BLaER1 treated with 17β-estradiol and CSF1 and Interleukin-3, amounts not matched to agents 10 nM and 100 nM (cell line): ENCODE measurements at regions not wholly inside any gene's neighbourhood (a gene's known extent, or its start where the extent isn't known, plus 50 kb on each side); places are given as distances from the start of the nearest gene placed in this dataset.

Experiments used
- H3K27ac ChIP-seq, 11 experiments: shearing (Covaris generic); formaldehyde crosslinking; 2 replicates each; pipeline ENCODE4 v1.8.1; 2022
- H3K27me3 ChIP-seq, 11 experiments: shearing (Covaris generic); formaldehyde crosslinking; 2 replicates each; pipeline ENCODE4 v1.8.1; 2022
- H3K36me3 ChIP-seq, 11 experiments: shearing (Covaris generic); formaldehyde crosslinking; 2 replicates each; pipeline ENCODE4 v1.8.1; 2022
- H3K4me1 ChIP-seq, 10 experiments: shearing (Covaris generic); formaldehyde crosslinking; 2 replicates each; pipeline ENCODE4 v1.8.1; 2022
- H3K4me2 ChIP-seq, 11 experiments: shearing (Covaris generic); formaldehyde crosslinking; 2 replicates each; pipeline ENCODE4 v1.8.1; 2022
- H3K4me3 ChIP-seq, 10 experiments: shearing (Covaris generic); formaldehyde crosslinking; 2 replicates each; pipeline ENCODE4 v1.8.1; 2022
- H3K9ac ChIP-seq, 11 experiments: shearing (Covaris generic); formaldehyde crosslinking; 2 replicates each; pipeline ENCODE4 v1.8.1; 2022
- H3K9me3 ChIP-seq, 11 experiments: shearing (Covaris generic); formaldehyde crosslinking; replicated peaks in 1 of 11; 2 replicates each; pipeline ENCODE4 v1.8.1; 2022
- H4K20me1 ChIP-seq, 11 experiments: shearing (Covaris generic); formaldehyde crosslinking; 2 replicates each; pipeline ENCODE4 v1.8.1; 2022
- Cebpa-rat ChIP-seq, 11 experiments: shearing (Covaris generic); IDR thresholded peaks; 2 replicates each; pipeline ENCODE4 v1.8.1; 2022

DNA sequence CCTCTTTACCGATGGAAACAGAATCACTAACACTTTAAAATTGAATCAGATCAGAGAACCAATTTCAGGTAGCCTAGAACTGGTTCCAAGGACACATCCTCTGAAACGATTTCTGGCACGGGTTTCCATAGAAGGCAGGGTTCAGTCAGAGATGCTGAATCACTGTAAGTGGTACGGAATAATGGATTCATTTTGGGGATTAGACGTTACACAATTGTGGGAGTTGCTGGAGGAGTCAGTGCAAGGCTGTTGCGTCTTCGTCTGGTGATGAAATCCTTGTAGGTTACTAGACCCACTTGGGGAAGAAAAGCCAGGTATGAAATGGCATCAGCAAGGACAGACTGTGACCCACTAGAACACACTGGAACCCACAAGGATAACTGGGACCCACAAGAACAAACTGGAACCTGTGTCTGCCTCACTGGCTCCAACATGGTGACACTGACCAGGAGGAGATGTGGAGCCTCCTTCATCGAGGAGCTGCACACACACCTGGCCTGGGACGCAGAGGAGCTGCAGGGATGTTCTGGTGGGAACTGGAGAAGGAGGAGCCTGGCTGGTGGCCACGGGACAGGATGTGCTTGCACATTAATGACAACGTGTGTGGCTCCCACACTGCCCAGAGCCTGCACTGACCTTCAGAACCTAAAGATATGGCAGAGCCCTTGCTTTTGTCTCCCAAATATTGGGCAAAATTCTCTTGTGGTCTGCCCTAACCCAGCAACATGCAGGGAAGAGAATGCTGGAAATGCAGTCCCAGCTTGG is 105.1 kb downstream of the TRAPPC11 start:
- H3K4me2 ChIP-seq = no peak overlapping the region
- no peak overlapping the region for H3K9ac ChIP-seq
- H4K20me1 ChIP-seq = no peaks in the 10 kb centered on the region
- no peaks in the 10 kb centered on the region for H3K36me3 ChIP-seq
- H3K27ac ChIP-seq = no peak overlapping the region
- TF ChIP-seq Cebpa-rat (IDR thresholded peaks at IDR 0.05) = no peak
- no peak overlapping the region for H3K4me3 ChIP-seq
- H3K9me3 ChIP-seq = no peaks in the 10 kb centered on the region
- no peaks in the 10 kb centered on the region for H3K27me3 ChIP-seq
- H3K4me1 ChIP-seq = peaks cover 0 to 15% (median 11%) of the 10 kb centered on the region in 10 experiments; a peak in 13 of 20 replicates

DNA sequence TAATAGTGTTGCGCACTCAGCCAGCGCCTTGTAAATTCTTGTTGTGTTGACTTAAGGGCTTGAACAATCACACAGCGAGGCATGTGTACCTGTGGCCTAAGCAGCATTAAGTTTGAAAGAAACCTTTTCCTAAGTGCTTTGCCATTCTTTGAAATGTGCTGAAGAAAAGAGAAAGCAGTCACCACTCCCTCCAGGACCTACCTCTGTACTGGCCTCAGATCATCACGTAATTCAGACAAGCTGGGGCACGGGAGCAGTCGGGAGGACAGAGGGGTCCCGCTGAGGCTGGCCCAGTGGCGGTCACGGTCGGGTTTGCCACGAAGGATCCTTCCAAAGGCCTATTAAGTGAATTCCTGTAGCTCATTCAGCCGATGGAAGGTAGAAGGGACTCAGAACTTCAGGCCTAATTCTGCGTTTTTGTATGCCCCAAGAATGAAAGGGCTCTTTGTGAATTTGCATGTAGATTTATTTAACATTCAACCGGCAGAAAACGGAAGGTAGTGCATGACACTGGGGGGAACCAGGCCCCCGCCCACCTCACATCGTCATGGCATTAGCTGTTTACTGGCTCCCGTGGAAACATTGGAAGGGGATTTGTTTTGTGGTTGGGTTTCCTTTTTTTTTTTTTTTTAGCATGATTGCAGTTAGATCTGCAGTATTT is 106.3 kb downstream of the TRAPPC11 start:
- no peak overlapping the region for H3K9ac ChIP-seq
- H3K9me3 ChIP-seq = no peaks in the 10 kb centered on the region
- no peak for TF ChIP-seq Cebpa-rat (IDR thresholded peaks at IDR 0.05)

GRCh38 chr4:183766140-183766539 is 107.0 kb downstream of the TRAPPC11 start:
- H3K4me2 ChIP-seq = peak overlapping the region in 7 of 11 experiments; percentile 6 to 68 (median 53); a peak in 12 of 22 replicates
- H4K20me1 ChIP-seq = no peaks in the 10 kb centered on the region
- H3K27me3 ChIP-seq = no peaks in the 10 kb centered on the region
- no peaks in the 10 kb centered on the region for H3K9me3 ChIP-seq
- peaks cover 0 to 19% (median 11%) of the 10 kb centered on the region in 10 experiments; a peak in 13 of 20 replicates for H3K4me1 ChIP-seq
- H3K36me3 ChIP-seq = no peaks in the 10 kb centered on the region
- no peak overlapping the region for H3K4me3 ChIP-seq
- no peak overlapping the region for H3K9ac ChIP-seq
- peak overlapping the region in 2 of 11 experiments; percentile 6 to 17; a peak in 3 of 22 replicates for H3K27ac ChIP-seq
- no peak for TF ChIP-seq Cebpa-rat (IDR thresholded peaks at IDR 0.05)

More for the DNA sequence above, 106.3 kb downstream of the TRAPPC11 start:
- H3K4me2 ChIP-seq = peak overlapping the region in 7 of 11 experiments; percentile 6 to 68 (median 53); a peak in 10 of 22 replicates
- H3K27ac ChIP-seq = no peak overlapping the region; a peak in 1 of 22 replicates
- H3K27me3 ChIP-seq = no peaks in the 10 kb centered on the region
- no peaks in the 10 kb centered on the region for H3K36me3 ChIP-seq
- H3K4me1 ChIP-seq = peaks cover 0 to 15% (median 11%) of the 10 kb centered on the region in 10 experiments; a peak in 13 of 20 replicates
- no peaks in the 10 kb centered on the region for H4K20me1 ChIP-seq
- H3K4me3 ChIP-seq = no peak overlapping the region

- TF ChIP-seq Cebpa-rat (IDR thresholded peaks at IDR 0.05) = no peak
- Histone ChIP-seq H3K9me3 (peaks cover 0 to 10% (median 4%) of the 10 kb centered on the region in 11 experiments; a peak in 6 of 22 replicates), H3K4me2 (no peak overlapping the region; a peak in 1 of 22 replicates), H3K4me1 (peaks cover 0 to 12% (median 6%) of the 10 kb centered on the region in 10 experiments; a peak in 13 of 20 replicates), H3K4me3 (no peak overlapping the region), H3K27ac (no peak overlapping the region), H4K20me1 (no peaks in the 10 kb centered on the region), H3K27me3 (no peaks in the 10 kb centered on the region), H3K36me3 (no peaks in the 10 kb centered on the region), H3K9ac (no peak overlapping the region)
These were observed 111.8 kb downstream of the TRAPPC11 start for GRCh38 chr4:183770906-183771305.

DNA sequence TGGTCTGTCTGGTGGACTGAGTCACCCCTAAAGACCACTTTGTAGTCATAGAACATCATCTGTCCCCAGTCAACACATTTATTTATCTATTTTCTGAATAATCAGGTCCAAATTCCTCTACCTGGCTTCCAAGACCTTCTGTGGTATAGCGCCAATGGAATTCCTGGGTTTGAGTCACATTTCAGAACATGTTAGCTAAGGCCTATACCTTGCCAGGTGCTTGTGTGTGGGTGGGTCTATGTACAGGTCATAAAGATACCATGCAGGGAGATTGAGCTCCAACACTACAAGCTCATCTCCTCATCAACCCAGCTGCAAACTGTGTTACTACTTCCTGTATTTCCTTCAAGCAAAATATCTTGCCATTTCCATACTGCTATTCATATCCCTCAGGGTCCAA is 113.3 kb downstream of the TRAPPC11 start:
- TF ChIP-seq Cebpa-rat (IDR thresholded peaks at IDR 0.05) = no peak
- Histone ChIP-seq H3K27me3 (no peaks in the 10 kb centered on the region), H3K4me1 (peaks cover 0 to 6% (median 0%) of the 10 kb centered on the region in 10 experiments; a peak in 1 of 20 replicates), H4K20me1 (no peaks in the 10 kb centered on the region), H3K4me2 (no peak overlapping the region), H3K9ac (no peak overlapping the region), H3K27ac (no peak overlapping the region), H3K4me3 (no peak overlapping the region), H3K9me3 (peaks cover 0 to 10% (median 4%) of the 10 kb centered on the region in 11 experiments; a peak in 6 of 22 replicates), H3K36me3 (no peaks in the 10 kb centered on the region)

GRCh38 chr4:183773790-183774189 is 114.7 kb downstream of the TRAPPC11 start:
- Histone ChIP-seq H3K4me1 (peaks cover 0 to 6% (median 0%) of the 10 kb centered on the region in 10 experiments; a peak in 1 of 20 replicates), H3K4me2 (no peak overlapping the region), H4K20me1 (no peaks in the 10 kb centered on the region), H3K9ac (no peak overlapping the region), H3K9me3 (peaks cover 0 to 10% (median 4%) of the 10 kb centered on the region in 11 experiments; a peak in 6 of 22 replicates), H3K4me3 (no peak overlapping the region), H3K36me3 (no peaks in the 10 kb centered on the region), H3K27me3 (no peaks in the 10 kb centered on the region), H3K27ac (no peak overlapping the region)
- no peak for TF ChIP-seq Cebpa-rat (IDR thresholded peaks at IDR 0.05)

DNA sequence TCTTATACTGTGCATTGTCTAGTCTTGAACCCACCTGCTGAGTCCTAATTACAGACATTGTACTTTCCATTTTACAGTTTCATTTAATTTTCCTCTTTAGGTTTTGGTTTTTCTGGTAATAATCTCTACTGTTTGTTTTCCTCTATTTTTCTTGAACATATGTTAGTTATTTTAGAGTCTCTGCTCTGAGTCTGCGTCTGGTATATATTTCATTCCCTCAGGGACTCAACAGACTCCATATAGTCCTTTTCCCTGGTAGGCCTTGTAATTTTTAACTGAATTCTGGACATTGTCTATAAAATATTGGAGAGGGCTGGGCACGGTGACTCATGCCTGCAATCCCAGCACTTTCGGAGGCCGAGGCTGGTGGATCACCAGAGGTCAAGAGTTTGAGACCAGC is 121.8 kb upstream of the STOX2 start:
- TF ChIP-seq Cebpa-rat (IDR thresholded peaks at IDR 0.05) = no peak
- Histone ChIP-seq H3K9ac (no peak overlapping the region), H4K20me1 (no peaks in the 10 kb centered on the region), H3K4me1 (no peaks in the 10 kb centered on the region), H3K36me3 (no peaks in the 10 kb centered on the region), H3K27me3 (no peaks in the 10 kb centered on the region), H3K4me2 (no peak overlapping the region), H3K9me3 (0 out of 22 replicates have a peak, but pooled peaks cover 0 to 2% (median 0%) of the 10 kb centered on the region in 11 experiments), H3K27ac (no peak overlapping the region), H3K4me3 (no peak overlapping the region)

- H3K4me2 ChIP-seq = no peak overlapping the region
- H4K20me1 ChIP-seq = no peaks in the 10 kb centered on the region
- no peak overlapping the region for H3K9ac ChIP-seq
- H3K9me3 ChIP-seq = peaks cover 0 to 6% (median 0%) of the 10 kb centered on the region in 11 experiments; a peak in 1 of 22 replicates
- H3K27ac ChIP-seq = no peak overlapping the region
- no peak overlapping the region for H3K4me3 ChIP-seq
- no peaks in the 10 kb centered on the region for H3K27me3 ChIP-seq
- TF ChIP-seq Cebpa-rat (IDR thresholded peaks at IDR 0.05) = no peak
- no peaks in the 10 kb centered on the region for H3K36me3 ChIP-seq
- H3K4me1 ChIP-seq = no peaks in the 10 kb centered on the region
These were observed 121.0 kb upstream of the STOX2 start for GRCh38 chr4:183783991-183784553.

DNA sequence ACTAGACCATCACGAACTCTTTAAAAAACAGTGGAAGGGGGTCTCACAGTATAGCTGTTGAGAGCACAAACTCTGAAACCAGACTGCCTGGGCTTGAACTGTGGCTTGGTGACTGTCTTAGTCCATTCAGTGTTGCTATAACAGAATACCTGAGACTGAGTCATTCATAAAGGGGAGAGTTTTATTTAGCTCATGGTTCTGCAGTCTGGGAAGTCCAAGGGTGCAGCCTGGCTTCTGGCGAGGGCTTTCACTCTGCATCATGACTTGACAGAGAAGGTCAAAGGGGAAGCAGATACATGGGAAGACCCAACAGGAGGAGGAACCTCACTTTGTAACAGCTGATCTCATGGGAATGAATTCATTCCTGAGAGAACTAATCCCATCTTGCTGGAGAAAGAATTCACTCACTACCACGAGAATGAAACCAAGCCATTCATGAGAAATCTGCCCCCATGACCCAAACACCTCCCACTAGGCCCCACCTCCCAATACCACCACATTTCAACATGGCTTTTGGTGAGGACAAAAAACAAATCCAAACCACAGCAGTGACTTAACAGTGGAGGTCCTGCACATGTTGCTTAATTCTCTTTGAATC is 116.7 kb upstream of the STOX2 start:
- peaks cover 7 to 25% (median 11%) of the 10 kb centered on the region in 11 experiments for H3K9me3 ChIP-seq
- no peak overlapping the region for H3K27ac ChIP-seq
- H3K36me3 ChIP-seq = no peaks in the 10 kb centered on the region
- no peak overlapping the region for H3K4me2 ChIP-seq
- no peaks in the 10 kb centered on the region for H4K20me1 ChIP-seq
- no peaks in the 10 kb centered on the region for H3K4me1 ChIP-seq
- H3K4me3 ChIP-seq = no peak overlapping the region
- no peak overlapping the region for H3K9ac ChIP-seq
- H3K27me3 ChIP-seq = no peaks in the 10 kb centered on the region
- TF ChIP-seq Cebpa-rat (IDR thresholded peaks at IDR 0.05) = no peak
